EH (cell line): ENCODE measurements at regions not wholly inside any gene's neighbourhood (a gene's known extent, or its start where the extent isn't known, plus 50 kb on each side); places are given as distances from the start of the nearest gene placed in this dataset.

Source experiments
- DNase-seq: peaks from one replicate; pipeline ENCODE4 v3.0.0-alpha.2; 2015; ENCODE audit warnings: low read depth

DNA sequence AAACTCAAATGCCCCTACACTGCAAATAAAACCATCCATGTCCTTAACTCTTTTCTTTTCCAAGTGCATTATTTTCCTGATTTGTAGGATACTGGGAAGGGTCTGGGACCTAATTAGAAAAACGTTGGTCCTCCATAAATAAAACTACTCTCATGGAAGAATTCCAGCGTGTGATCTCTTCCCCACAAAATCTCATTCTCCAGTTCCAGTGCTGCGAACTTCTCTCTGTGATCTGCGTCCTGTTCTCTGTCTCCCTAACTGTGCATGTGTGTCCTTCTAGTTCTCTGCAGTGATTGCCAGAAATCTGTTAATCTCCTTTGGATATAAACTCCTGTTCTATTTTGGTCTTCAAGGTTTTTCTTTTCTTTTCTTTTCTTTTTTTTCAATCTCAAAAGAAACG, 148.1 kb downstream of the BBOX1 start:
- DNase-seq: no peak

DNA sequence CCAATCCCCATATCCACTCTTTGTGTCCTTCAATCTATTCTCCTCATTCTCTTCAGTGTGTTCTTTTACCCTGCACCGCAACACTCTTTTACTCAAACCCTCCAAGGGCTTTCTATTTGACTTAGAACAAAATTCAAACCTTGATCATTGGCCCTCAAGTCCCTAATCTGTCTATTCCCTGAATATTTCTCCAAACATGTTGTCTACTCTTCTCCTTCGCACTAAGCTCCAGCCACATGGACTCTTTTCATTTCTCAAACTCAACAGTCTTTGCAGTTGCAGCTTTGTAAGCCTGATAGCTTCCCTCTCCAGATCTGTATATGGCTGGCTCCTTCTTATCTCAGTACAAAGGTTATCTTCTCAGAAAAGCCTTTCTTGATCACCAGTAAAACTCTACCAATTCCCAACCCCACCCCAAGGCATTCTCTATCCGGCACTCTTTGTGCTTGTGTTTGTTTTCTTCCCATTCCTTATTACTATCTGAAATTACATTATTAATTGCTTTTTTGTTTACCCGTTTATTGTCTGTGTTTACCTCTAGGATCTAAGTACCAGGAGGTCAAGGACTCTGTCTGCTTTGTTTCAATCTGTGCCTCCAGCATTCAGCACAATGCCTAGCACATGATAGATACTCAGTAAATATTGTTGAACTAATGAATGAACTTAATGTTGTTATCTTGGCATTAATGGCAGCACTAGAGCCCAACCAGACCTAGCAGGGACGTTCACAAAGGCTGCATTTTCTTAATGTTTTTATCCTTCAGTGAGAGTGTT, 147.4 kb downstream of the BBOX1 start:
- DNase-seq: no peak

DNA sequence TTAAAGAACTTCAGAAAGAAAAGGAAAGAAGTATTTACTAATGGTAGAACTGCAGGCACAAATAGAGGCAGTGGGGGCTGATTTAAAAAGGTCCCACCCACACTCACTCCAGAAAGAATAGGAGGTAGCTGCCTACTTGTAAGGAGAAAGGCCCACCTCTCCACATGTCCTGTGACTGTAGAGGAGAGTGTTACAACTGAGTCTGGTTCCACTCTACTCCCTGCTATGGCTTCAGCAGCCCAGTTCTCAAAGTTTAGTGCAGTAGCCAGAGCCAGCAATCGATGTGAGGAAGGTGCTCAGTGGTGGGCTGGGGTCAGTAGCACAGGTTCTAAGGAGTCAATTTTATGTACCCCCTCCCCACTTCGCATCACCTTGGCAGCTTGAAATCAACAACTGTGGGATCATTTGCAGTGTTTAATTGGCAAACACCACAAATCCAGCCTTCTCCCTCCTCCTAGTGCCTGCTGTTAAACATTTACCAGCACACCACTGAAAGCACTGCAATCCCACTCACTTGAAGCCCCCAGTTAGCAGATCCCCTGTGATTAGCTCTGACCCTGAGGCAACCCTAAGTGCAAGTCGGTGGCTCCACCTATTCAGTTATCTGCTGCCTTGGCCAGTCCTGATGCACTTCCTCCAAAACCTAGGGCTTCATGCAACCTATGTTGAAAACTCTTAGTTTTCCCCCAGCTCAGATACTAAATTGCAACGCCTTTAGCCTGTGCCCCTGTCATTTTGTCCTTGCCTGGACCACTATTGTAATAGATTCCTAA, 146.6 kb downstream of the BBOX1 start:
- DNase-seq: no peak

DNA sequence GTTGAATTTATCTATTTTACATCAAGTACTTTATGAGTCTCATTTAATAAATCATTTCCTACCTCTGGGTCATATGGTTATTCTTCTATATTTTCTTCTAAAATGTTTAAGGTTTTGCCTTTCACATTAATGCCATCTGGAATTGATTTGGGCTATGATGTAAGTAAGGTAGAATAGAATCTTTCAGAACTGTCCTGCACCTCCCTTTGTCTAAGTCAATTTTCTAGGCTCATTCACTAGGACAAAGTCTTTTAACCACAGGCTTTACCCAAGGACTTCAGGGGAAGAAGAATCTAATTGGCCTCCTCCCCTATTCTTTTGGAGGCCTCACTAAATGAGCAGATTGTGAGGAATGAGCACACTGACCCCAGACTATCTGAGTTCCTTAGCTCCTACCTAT, 146.0 kb downstream of the BBOX1 start:
- no peak for DNase-seq

DNA sequence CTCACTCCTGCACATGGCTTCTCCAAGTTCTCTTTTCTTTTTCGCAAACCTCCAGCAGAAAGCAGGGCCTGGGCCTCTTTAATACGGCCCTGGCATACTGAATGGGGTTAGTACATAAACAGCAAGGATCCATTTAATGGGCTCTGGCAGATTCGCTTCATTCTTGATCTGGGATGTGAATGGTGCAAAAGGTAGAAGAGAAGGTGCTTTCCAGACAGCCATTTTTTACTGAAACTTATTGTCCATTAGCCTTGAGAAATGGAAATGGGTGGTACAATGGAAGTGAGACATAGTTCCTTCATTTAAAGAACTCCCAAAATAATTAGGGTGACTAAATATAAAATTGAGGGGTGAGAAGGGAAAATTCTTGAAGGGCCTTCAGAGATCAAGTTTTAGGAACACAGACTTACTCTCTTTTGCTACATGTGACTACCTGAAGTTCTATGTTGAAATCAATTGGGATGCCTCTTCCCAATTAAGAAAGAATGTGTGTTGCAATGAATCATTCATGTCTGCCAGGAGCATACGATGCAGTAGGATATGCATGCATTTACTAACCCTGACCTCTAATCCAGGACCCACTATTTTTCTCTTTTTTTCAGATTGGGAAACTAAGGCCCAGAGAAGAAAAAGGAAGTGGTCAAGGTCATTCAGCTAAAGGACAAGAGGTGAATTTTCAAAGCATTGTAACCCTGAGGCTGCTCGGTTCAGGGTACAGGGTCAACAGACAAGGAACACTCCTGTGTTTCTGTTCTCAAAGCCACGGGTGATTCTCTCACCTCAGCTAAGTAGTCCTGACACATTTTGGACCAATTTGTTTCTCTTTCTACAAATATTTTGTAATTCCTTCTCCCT, 144.1 kb downstream of the BBOX1 start:
- DNase-seq: peak; percentile 60

DNA sequence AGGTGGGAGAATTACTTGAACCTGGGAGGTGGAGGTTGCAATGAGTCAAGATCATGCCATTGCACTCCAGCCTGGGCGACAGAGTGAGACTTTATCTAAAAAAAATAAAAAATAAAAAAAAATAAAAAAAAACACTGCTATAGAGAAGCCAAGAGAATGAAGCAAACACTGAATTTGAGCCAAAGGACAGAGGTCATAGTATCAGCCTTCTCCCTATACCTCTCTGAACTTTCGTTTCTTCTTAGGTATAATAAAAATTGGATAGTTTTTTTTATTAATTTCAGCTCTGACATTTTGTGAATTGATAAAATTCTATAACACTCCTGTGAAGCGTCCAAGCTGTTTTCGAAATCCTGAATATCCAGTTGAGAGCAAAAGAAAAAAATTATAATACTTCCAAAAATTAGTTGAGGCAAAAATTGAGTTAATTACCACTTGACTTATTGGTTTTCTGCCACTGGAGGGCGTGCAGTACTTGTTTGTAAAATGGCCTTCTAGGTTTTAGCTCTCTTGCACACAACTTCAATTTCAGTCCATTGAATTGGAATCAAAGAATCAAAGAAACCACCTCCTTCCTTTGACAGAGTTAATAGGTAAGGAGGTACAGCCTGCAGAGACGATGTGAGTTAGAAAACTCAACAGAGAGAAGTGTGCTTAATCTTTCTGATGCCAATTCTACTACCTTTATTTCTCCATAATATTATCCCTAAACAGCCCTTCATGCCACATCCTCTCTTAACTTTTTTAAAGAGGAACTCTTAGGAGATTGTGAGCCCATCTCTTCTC, 143.2 kb downstream of the BBOX1 start:
- peak; percentile 74 for DNase-seq

DNA sequence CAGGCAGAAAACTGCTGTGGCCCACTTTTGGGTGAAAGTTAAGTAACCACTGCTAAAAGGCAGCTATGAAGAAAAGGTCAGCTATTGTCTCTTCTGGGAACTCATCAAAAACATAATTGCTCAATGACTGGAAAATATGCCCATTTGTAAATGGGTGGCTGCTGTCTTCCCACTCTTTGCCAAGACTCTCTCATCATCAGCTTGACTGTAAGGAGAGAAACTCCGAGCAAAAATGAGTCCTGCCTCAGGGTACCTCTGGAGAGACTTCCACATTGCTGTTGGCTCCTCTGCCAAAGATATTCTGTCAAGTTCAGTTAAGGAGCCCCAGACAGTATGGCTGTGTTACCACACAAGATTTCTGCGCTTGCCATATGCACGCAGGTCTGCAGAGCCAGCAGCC, 138.7 kb downstream of the BBOX1 start:
- DNase-seq: peak; percentile 50

DNA sequence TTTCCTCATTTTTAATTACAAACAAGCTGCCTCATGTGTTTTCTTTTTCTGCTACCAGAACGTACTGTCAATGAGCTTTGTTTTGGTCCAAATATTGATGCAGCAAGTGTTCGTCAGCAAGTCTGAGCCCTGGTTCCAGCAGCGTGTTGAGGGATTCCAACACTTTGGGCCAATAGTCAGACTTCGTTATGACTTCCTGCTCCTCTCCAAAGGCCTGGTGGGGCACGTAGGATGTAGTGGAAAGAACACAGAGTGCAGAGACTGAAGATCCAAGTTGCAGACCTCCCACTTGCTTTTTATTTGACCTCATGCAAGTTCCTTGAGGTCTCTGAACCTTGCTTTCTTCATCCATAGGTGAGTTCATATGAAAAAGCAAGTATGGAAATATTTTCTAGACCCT, 138.2 kb downstream of the BBOX1 start:
- DNase-seq: no peak
